ENCODE measurements at regions not wholly inside any gene's neighbourhood (a gene's known extent, or its start where the extent isn't known, plus 50 kb on each side); places are given as distances from the start of the nearest gene placed in this dataset.

GRCh38 chr2:240360645-240361475 is 74.6 kb upstream of the GPC1 start:
- H3K27ac ChIP-seq (ENCODE audit: low read depth, low read length), result no peak overlapping the region
- H3K4me1 Mint-ChIP-seq, result no peaks in the 10 kb centered on the region

DNA sequence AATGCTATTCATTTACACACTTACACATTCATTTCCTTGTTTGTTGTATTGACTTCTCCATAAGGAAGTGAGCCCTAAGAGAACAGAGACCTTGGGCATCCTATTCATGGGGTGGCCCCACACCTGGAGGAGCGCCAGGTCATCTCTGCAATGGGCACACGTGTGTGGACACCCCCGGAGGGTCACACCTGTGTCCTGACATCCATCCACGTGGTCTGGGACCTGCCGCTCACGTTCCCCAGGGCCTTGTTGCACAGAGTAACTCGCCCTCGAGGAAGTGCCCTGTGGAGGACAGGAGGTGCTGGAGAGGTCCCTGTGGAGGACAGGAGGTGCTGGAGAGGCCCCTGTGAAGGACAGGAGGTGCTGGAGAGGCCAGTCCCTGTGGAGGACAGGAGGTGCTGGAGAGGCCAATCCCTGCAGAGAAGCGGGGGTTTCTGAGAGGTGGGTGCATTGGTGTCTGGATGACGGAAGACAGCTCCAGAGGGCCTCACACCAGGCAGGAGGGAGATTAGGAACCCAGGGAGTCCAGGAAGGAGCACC is 73.2 kb upstream of the GPC1 start:
- Mint-ChIP-seq H3K4me1 (no peaks in the 10 kb centered on the region), H3K27me3 (peaks cover 2% of the 10 kb centered on the region in 2 donors), H3K27ac (no peak overlapping the region), H3K36me3 (peaks cover 0 to 8% of the 10 kb centered on the region in 2 donors), H3K4me3 (no peak overlapping the region), H3K9me3 (peaks cover 0 to 18% (median 13%) of the 10 kb centered on the region in 8 donors)
- DNase-seq, result no peak
- intact Hi-C loops (cut with micrococcal nuclease), result no loop called here
- ChIA-PET POLR2A (ENCODE audit: partially characterized antibody) (no interaction called here), CTCF (ENCODE audit: partially characterized antibody) (no interaction called here)
- no peak overlapping the region for H3K27ac ChIP-seq (ENCODE audit: low read depth, low read length)
- no peaks in the 10 kb centered on the region for H3K4me1 ChIP-seq (ENCODE audit: insufficient read depth, low read length)
- peaks cover 0 to 3% of the 10 kb centered on the region in 2 donors for H3K9me3 ChIP-seq (ENCODE audit: control insufficient read depth in 1 of 2, low read length in 2 of 2)
- H3K27me3 ChIP-seq (ENCODE audit: insufficient read depth, low read length), result no peaks in the 10 kb centered on the region
- H3K4me3 ChIP-seq (ENCODE audit: low read length in 2 of 2), result no peak overlapping the region
- no peaks in the 10 kb centered on the region for H3K36me3 ChIP-seq (ENCODE audit: insufficient read depth, low read length)

More at GRCh38 chr2:240360645-240361475, 74.6 kb upstream of the GPC1 start:
- Mint-ChIP-seq H3K4me3 (no peak overlapping the region), H3K9me3 (peaks cover 0 to 18% (median 13%) of the 10 kb centered on the region in 8 donors), H3K27ac (no peak overlapping the region), H3K36me3 (peaks cover 0 to 8% of the 10 kb centered on the region in 2 donors), H3K27me3 (peaks cover 4 to 6% of the 10 kb centered on the region in 2 donors)
- DNase-seq, result no peak
- H3K27me3 ChIP-seq (ENCODE audit: insufficient read depth, low read length), result no peaks in the 10 kb centered on the region
- H3K36me3 ChIP-seq (ENCODE audit: insufficient read depth, low read length), result no peaks in the 10 kb centered on the region
- H3K9me3 ChIP-seq (ENCODE audit: control insufficient read depth in 1 of 2, low read length in 2 of 2), result peaks cover 0 to 3% of the 10 kb centered on the region in 2 donors
- intact Hi-C loops (cut with micrococcal nuclease), result no loop called here
- ChIA-PET POLR2A (ENCODE audit: partially characterized antibody) (no interaction called here), CTCF (ENCODE audit: partially characterized antibody) (no interaction called here)
- no peaks in the 10 kb centered on the region for H3K4me1 ChIP-seq (ENCODE audit: insufficient read depth, low read length)
- no peak overlapping the region for H3K4me3 ChIP-seq (ENCODE audit: low read length in 2 of 2)

DNA sequence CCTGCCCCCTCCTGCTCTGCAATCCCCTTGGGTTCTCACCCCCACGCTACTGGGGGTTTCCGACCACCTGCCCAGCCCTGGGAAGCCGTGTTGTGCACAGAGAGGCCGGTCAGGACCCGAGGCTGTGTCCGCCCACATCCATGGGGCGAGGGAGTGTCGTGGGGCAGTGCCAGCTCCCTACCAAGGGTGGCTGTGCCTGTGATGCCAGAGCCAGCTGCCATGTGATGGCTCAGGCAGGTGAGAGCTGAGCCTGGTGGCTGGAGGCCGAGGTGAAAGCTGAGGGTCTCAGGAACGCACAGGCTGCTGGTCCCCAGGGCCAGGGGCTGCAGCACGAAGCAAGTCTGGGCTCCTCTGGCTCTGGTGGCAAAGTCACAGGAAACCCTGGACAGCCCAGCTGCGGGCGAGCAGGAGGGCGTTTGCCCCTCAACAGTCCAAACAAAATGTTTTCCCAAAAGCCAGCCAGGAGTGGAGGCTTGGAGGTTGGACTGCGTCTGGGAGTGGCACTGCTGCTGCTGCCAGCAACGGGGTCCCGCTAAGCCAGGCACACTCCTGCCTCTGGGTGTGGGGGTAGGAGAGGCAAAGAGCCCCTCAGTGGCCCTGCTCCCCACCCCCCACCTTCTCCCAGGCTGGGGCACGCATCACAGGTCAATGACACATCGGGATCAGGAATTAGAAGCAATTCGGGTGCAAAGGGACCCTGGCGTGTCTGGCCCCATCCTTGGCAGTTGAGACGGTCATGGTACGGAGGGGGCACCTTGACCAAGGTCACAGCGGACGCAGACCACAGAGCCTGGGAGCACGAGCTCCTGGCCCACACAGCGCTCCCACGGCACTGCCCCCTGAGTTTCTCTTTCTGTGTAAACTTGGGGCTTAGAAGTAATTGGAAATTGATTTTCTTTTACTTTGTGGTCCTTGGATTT is 72.4 kb upstream of the GPC1 start:
- CTCF ChIA-PET (ENCODE audit: partially characterized antibody), result no interaction called here
- no peaks in the 10 kb centered on the region for H3K4me1 ChIP-seq (ENCODE audit: insufficient read depth, low read length)
- no peak overlapping the region for H3K27ac Mint-ChIP-seq
- DNase-seq, result no peak
- H3K9me3 Mint-ChIP-seq, result peaks cover 0 to 18% (median 13%) of the 10 kb centered on the region in 8 donors
- no peaks in the 10 kb centered on the region for H3K36me3 ChIP-seq (ENCODE audit: insufficient read depth, low read length)
- H3K27me3 ChIP-seq (ENCODE audit: insufficient read depth, low read length), result no peaks in the 10 kb centered on the region
- no peaks in the 10 kb centered on the region for H3K4me1 Mint-ChIP-seq
- H3K27me3 Mint-ChIP-seq, result peaks cover 2 to 3% of the 10 kb centered on the region in 2 donors
- no peak overlapping the region for H3K4me3 ChIP-seq (ENCODE audit: low read length in 2 of 2)
- no peak overlapping the region for H3K4me3 Mint-ChIP-seq
- POLR2A ChIA-PET (ENCODE audit: partially characterized antibody), result no interaction called here
- H3K9me3 ChIP-seq (ENCODE audit: control insufficient read depth in 1 of 2, low read length in 2 of 2), result peaks cover 0 to 3% of the 10 kb centered on the region in 2 donors
- H3K27ac ChIP-seq (ENCODE audit: low read depth, low read length), result no peak overlapping the region
- H3K36me3 Mint-ChIP-seq, result peaks cover 0 to 8% of the 10 kb centered on the region in 2 donors
- intact Hi-C loops (cut with micrococcal nuclease), result no loop called here

- Mint-ChIP-seq H3K9me3 (peaks cover 0 to 18% (median 13%) of the 10 kb centered on the region in 8 donors), H3K27ac (no peak overlapping the region), H3K36me3 (peaks cover 0 to 8% of the 10 kb centered on the region in 2 donors), H3K27me3 (peaks cover 2 to 3% of the 10 kb centered on the region in 2 donors), H3K4me1 (no peaks in the 10 kb centered on the region), H3K4me3 (no peak overlapping the region)
- Histone ChIP-seq H3K9me3 (ENCODE audit: control insufficient read depth in 1 of 2, low read length in 2 of 2) (peaks cover 0 to 3% of the 10 kb centered on the region in 2 donors), H3K4me1 (ENCODE audit: insufficient read depth, low read length) (no peaks in the 10 kb centered on the region), H3K27me3 (ENCODE audit: insufficient read depth, low read length) (no peaks in the 10 kb centered on the region), H3K36me3 (ENCODE audit: insufficient read depth, low read length) (no peaks in the 10 kb centered on the region), H3K4me3 (ENCODE audit: low read length in 2 of 2) (no peak overlapping the region), H3K27ac (ENCODE audit: low read depth, low read length) (no peak overlapping the region)
- ChIA-PET CTCF (ENCODE audit: partially characterized antibody) (no interaction called here), POLR2A (ENCODE audit: partially characterized antibody) (no interaction called here)
- intact Hi-C loops (cut with micrococcal nuclease), result no loop called here
- no peak for DNase-seq
Measured at GRCh38 chr2:240363746-240364581, 71.5 kb upstream of the GPC1 start.

DNA sequence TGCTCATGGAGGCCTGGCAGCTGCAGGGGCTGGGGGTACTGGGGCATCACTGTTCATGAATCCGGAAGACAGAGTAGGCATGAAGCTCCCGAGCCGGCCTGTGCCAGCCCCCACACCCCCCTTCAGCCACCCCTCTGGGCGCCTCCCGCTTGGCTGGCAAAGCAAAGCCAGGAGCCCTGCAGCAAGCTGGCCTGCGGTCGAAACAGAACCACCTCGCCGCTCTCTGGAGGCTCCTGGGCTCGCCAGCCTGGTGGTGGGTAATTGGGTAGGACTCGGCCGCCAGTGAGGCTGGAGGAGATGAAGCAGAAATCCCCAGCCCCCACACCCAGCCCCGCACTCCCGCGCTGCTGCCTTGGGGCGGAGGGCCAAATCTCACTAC is 70.9 kb upstream of the GPC1 start:
- Mint-ChIP-seq H3K4me1 (no peaks in the 10 kb centered on the region), H3K27me3 (peaks cover 2 to 3% of the 10 kb centered on the region in 2 donors), H3K36me3 (peaks cover 0 to 8% of the 10 kb centered on the region in 2 donors), H3K4me3 (no peak overlapping the region), H3K9me3 (peaks cover 0 to 18% (median 13%) of the 10 kb centered on the region in 8 donors), H3K27ac (no peak overlapping the region)
- Histone ChIP-seq H3K4me3 (ENCODE audit: low read length in 2 of 2) (no peak overlapping the region), H3K9me3 (ENCODE audit: control insufficient read depth in 1 of 2, low read length in 2 of 2) (peaks cover 0 to 3% of the 10 kb centered on the region in 2 donors), H3K4me1 (ENCODE audit: insufficient read depth, low read length) (no peaks in the 10 kb centered on the region), H3K27me3 (ENCODE audit: insufficient read depth, low read length) (no peaks in the 10 kb centered on the region), H3K27ac (ENCODE audit: low read depth, low read length) (no peak overlapping the region), H3K36me3 (ENCODE audit: insufficient read depth, low read length) (no peaks in the 10 kb centered on the region)
- intact Hi-C loops (cut with micrococcal nuclease), result no loop called here
- ChIA-PET POLR2A (ENCODE audit: partially characterized antibody) (no interaction called here), CTCF (ENCODE audit: partially characterized antibody) (no interaction called here)
- DNase-seq, result no peak

DNA sequence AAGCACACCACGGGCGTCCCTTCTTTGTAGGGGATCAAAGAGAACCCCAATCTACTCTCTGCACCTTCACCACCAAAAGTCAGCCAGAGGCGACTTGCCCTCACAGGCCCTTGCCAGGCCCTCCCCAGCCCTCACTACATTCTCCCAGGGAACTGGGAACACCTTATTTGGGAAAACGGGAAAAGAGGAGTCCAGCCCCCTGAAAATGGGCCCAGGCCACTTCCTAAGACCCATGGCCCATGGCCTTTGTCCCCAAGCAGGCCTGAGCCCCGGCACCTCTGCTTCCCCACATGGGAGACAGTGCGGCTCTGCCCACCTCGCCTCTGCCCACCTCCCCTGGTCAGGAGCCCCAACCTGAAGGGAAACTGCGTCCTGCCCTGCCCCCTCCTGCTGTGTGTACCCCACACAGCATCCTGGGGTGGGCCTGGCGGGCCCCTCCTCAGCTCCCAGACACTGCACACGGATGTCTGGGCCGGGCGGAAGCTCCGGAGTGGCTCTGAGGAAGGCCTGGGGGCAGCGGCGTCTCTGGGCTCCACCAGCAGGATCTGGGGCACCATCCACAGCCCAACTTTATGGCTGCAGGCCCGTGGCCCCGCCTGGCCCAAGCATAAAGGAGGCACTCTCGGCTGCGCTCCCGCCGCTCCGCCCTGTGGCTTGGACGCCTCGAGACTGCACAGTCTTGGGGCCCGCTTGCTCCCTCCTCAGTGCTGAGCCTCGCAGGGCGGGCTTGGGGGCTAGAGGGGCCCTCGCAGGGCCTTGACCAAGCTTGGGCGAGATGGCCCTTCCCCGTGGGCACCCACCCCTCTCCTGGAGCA is 70.3 kb upstream of the GPC1 start:
- Histone ChIP-seq H3K27me3 (ENCODE audit: insufficient read depth, low read length) (no peaks in the 10 kb centered on the region), H3K4me1 (ENCODE audit: insufficient read depth, low read length) (no peaks in the 10 kb centered on the region), H3K36me3 (ENCODE audit: insufficient read depth, low read length) (no peaks in the 10 kb centered on the region), H3K9me3 (ENCODE audit: control insufficient read depth in 1 of 2, low read length in 2 of 2) (peaks cover 0 to 3% of the 10 kb centered on the region in 2 donors), H3K4me3 (ENCODE audit: low read length in 2 of 2) (no peak overlapping the region), H3K27ac (ENCODE audit: low read depth, low read length) (no peak overlapping the region)
- Mint-ChIP-seq H3K27me3 (peaks cover 2 to 3% of the 10 kb centered on the region in 2 donors), H3K36me3 (peaks cover 0 to 8% of the 10 kb centered on the region in 2 donors), H3K27ac (no peak overlapping the region), H3K4me3 (no peak overlapping the region), H3K9me3 (peaks cover 0 to 16% (median 10%) of the 10 kb centered on the region in 8 donors), H3K4me1 (no peaks in the 10 kb centered on the region)
- POLR2A ChIA-PET (ENCODE audit: partially characterized antibody), result no interaction called here
- no peak for DNase-seq
- intact Hi-C loops (cut with micrococcal nuclease), result no loop called here
- CTCF ChIA-PET (ENCODE audit: partially characterized antibody), result no interaction called here

All from CD4-positive, alpha-beta memory T cell (primary cell).